Endothelial cell of hepatic sinusoid (primary cell): ENCODE measurements at regions not wholly inside any gene's neighbourhood (a gene's known extent, or its start where the extent isn't known, plus 50 kb on each side); places are given as distances from the start of the nearest gene placed in this dataset.
"Not testable (repeated sequence)": the region's sequence is repeated elsewhere in the genome, so short reads cannot be mapped to it uniquely, and the experiment has no call there.

Experiments used
- in situ Hi-C: cut with HindIII; loops from 2 replicates; pipeline ENCODE4 v1.10.0; 2017; ENCODE audit warnings: low sequenced_read_pairs

DNA sequence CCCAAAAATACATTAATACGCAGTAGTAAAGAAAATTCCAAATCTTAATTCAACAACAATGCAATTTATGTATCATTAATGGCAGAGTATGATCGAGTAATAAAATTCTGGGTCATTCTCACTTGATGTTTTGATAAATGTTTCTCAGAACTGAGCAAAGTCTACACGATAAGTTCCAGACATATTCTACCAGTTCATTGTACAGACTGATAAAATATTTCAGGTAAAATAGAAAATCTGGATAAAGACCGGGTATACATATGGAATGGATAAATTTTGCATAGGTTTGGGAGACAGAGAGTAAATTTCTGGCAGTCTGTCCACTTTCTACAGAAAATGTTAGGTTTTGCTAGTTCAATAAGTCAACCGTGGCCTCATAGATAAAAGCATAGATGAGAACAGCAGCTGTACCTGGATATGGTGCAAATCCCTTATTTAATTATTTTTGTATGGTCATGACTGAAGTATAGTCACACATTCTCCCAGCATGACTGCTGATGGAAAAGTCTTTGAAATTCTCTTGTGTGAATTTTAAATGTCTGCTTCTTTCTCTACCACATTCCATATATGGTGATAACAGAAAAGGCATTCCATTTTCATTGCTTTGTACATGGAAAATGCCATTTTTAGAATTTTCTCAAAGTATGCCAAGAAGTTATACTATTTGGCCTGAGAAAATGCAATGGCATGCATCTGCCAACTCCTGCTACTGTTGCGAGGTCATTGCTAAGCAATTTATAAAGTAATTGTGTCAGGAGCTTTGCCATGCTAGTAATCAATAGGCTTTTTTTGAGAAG, 301.9 kb upstream of the ARSJ start:
- in situ Hi-C loops, result no loop called here

GRCh38 chr4:114282937-114283336, 303.5 kb upstream of the ARSJ start:
- in situ Hi-C loops, result no loop called here

DNA sequence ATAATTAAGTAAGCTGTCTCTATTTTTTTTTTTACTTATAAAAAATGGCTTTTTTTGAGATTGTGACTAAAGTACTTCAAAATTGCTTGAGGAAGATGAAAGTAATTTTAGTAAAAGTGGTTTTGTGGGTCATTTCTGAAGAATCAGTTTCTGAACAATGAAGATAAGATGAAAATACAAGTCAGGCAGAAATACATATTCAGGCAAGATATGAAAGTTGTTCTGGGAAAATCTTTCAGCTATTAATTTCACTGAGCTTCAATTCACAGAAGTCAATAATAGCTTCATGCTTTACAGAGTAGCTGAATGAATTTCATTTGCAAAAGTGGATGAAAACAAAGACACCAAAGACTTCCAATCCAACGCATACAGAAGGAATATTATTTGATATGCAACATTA, 305.2 kb upstream of the ARSJ start:
- in situ Hi-C loops, result no loop called here

GRCh38 chr4:114286262-114286810, 306.9 kb upstream of the ARSJ start:
- in situ Hi-C loops, result no loop called here

- in situ Hi-C loops, result no loop called here
Measured at GRCh38 chr4:114287079-114287696, 307.7 kb upstream of the ARSJ start.

- in situ Hi-C loops, result no loop called here
Measured at GRCh38 chr4:114296126-114296525, 302.5 kb upstream of the UGT8 start.

- in situ Hi-C loops, result no loop called here
Measured at GRCh38 chr4:114302472-114302871, 296.1 kb upstream of the UGT8 start.

DNA sequence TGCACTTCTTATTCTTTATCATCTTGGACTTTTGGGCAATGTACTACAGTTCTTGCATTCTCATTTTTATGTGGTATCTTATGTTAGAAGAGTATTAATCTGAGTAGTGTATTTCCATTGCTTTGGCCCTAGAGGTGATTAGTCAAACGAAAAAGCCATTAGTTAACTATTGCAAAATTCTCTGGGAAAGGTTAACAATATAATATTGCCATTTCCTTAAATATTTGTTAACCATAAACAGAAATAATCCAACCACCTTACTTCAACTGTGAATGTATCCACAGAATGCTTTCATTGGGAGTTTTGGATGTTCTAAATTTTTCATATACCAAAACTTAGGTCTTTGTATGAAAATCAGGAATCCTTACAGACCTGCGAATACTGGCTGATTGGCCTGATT, 294.6 kb upstream of the UGT8 start:
- in situ Hi-C loops, result no loop called here

DNA sequence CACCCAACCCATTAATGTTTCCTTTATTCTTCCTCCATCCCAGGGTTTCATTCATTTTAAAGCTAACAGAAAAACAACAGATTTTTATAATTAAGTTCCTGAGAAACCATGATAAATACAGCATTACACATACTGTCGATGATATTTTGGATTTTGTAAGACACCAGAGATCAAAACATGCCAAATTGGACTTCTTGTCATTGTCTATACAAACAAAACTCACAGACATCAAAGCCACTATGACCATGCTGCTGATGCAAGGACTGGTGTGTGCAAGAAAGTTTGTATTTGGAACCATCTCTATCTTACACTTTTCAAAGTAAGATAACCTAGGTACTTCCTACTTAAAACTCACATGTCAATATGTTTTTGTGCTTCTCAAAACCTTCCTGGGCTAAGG, 294.0 kb upstream of the UGT8 start:
- in situ Hi-C loops, result no loop called here

DNA sequence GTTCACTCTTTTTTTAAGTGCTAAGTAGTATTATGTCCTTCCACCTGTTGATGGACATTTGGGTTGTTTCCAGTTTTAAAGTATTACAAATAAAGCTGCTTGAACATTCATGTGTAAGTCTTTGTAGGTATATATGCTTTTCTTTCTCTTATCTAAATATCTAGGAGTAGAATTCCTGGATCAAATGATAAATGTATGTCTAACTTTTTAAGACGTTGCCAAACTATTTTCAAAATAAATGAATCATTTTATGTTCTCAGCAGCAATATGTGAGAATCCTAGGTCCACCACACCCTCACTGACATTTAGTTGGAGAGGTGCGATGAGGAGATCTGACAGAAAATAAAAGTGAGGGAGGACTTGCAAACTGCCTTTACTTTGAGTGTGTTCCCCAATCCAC, 291.7 kb upstream of the UGT8 start:
- in situ Hi-C loops, result no loop called here

DNA sequence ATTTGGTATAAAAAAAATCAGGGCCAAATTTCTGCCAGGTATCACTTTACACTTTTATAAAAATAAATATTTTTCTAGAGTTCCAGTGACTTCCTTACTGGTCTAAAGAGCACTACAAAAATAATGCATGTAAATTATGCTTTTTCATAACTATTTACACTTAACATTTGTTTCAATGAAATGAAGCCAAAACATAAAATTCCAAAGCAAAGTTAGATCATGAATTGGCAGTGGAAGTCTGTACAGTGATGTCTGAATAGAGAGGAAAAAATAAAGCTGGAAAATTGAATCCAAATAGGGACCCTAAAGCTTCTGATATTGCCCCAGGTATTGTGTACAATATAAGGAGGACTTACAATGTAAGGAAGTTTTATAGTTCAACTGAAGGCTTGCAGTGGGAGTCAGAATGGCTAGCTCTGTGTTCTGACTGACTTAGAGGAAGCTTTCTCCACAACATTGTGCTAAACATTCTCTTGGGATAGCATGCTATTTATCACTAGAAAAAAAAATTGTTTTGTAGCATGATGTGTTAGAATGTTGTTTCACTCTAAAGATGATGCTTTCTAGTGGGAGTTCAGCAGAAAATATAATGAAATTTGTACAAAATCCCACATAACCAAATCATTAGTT, 288.2 kb upstream of the UGT8 start:
- in situ Hi-C loops, result no loop called here

DNA sequence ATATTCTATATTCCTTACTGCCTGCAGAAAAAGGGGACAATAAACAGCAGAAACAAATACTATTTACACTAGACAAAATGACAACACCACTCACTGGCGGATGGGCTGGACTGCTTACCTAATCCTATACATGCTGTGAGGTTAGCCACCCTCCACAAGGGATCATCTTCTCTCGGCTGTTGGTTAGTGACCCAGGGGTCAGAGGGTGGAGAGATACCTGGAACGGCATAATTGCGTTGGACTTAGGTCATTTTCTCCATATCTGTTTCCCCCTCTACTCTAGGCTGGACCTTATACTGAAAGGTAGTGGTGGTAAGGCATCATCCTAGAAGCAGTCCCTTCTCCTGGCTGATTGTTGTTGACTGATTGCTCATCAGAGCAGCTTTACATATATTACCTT, 286.8 kb upstream of the UGT8 start:
- in situ Hi-C loops, result no loop called here

GRCh38 chr4:114312338-114312737, 286.3 kb upstream of the UGT8 start:
- in situ Hi-C loops, result no loop called here

- in situ Hi-C loops, result no loop called here
Measured at GRCh38 chr4:114316789-114317188, 281.8 kb upstream of the UGT8 start.

DNA sequence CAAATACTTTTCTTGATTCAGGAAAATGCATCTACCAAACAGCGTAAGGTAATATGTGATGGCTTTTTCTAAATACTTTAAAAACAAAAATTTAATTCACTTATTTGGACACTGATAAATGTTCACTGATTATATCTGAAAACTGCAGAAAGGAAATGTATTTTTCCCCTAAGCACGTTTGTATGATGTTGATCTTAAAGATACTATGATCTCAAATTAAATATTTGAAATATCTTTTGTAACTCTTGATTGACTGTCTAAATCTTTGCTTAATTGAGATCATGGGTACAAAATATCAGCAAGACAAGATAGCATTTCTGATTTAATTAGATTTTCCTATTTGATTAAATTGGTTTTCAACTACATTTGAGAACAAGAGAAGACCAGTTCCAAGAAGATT, 281.0 kb upstream of the UGT8 start:
- in situ Hi-C loops, result no loop called here

DNA sequence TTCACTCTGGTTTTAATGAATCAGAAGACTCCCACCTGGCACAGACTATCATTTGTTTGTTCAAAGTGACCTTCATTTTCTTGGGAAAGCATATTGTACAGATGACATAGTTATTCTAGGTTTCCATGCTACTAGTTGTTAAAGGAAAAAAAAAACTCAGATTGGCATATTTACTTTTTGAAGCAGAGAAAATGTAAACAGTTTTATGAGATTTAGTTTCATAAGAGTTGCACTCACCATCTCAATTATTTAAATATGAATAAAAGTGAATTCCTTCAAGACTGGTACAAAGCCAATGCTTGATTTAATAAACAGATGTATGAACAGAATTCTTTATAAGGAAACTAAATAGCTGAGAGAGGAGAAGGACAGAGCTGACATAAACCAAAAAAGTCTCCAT, 280.3 kb upstream of the UGT8 start:
- in situ Hi-C loops, result no loop called here

DNA sequence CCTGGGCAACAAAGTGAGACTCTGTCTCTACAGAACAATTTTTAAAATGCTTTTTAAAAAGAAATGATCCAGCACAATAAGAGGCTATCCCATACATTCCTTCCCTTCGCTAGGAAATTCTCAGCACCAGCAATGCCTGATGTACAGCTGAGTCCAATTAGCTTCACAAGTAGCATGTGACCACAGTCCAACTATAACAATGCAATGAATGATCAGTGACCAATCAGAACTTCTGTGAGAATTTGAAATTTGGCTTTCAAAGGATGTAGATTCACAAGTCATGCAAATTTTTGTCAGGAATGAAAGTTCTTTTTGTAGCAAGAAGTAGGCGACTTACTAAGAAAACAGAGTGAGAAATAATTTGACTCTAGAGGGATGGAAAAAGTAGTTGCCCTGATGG, 278.5 kb upstream of the UGT8 start:
- in situ Hi-C loops, result no loop called here

DNA sequence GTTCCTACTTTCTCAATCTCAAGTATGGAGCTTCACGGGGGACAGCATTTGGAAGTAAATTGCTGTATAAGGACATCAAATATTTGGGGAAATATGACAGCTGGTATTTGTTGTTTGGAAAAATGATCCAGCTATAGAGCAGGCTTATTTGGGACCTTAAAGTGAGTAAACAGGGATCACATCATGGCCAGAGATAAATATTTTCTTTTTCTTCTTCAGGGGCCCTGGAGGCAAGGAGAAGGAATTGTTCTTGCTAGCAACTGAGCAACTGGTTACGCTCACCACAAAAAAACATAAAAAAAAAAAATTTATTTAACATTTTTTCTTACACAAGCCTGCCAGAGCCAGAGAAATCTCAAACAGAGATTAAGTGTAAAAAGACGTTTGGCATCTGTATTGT, 277.2 kb upstream of the UGT8 start:
- in situ Hi-C loops, result no loop called here

GRCh38 chr4:114323841-114324240, 274.8 kb upstream of the UGT8 start:
- in situ Hi-C loops, result no loop called here

GRCh38 chr4:114326358-114326757, 272.2 kb upstream of the UGT8 start:
- in situ Hi-C loops, result no loop called here

DNA sequence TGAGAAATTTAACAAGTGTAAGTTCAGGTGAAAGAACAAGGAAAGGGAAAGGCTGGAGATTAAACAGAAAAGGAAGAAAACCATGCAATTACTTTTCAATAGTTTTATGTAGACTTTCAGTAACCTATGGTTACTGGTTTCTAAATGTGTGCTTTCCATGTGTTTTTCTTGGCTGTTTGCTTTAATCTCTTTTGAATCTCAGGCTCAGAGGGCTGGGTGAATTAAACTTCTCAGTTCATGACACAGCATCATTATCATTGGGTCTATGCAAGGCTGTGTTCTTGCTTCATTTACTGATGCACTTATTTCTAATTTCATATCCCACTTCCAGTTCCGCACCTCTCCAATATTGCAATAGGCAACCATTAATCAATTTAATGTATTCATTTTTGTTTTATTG, 266.5 kb upstream of the UGT8 start:
- in situ Hi-C loops, result no loop called here

GRCh38 chr4:114334363-114334762, 264.2 kb upstream of the UGT8 start:
- in situ Hi-C loops, result not testable (repeated sequence)
